ENCODE measurements at regions not wholly inside any gene's neighbourhood (a gene's known extent, or its start where the extent isn't known, plus 50 kb on each side); places are given as distances from the start of the nearest gene placed in this dataset.

DNA sequence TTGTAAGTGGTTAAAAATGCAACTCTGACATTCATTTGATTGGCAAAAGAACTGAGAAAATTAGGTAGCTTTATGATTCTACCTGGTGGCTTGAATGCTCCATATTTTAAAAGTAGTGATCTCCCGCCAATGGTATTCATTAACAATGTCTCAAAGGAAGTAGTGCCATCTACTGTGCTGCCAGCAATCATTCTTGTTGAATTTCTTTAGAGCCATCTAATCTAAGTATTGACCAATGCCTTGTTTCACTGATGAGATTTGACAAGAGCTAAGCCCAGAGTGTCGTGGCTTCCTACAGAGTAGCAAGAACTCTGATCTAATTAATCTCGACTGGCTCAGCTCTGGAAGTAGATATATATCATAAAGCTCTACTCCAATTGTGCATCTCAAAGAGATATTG is 696.7 kb downstream of the C6orf118 start:
- TF ChIP-seq RAD21 (IDR thresholded peaks at IDR 0.05; ENCODE audit: low read length) (no peak), CTCF (conservative IDR thresholded peaks at IDR 0.05; ENCODE audit: low read depth, low read length) (no peak), POLR2A (IDR thresholded peaks at IDR 0.05; ENCODE audit: low read depth, low read length) (no peak), FOS (IDR thresholded peaks at IDR 0.05; ENCODE audit: low read depth, low read length) (no peak), MAFK (IDR thresholded peaks at IDR 0.05; ENCODE audit: low read depth, low read length) (no peak), NFE2L2 (IDR thresholded peaks at IDR 0.05; ENCODE audit: low read depth, low read length) (no peak), RFX5 (IDR thresholded peaks at IDR 0.05; ENCODE audit: low read depth, low read length) (no peak), MXI1 (IDR thresholded peaks at IDR 0.05; ENCODE audit: borderline replicate concordance, low read depth, low read length) (no peak), CEBPB (IDR thresholded peaks at IDR 0.05; ENCODE audit: low read depth, low read length) (no peak), RCOR1 (IDR thresholded peaks at IDR 0.05; ENCODE audit: insufficient replicate concordance, low read length) (no peak)

All from IMR-90 (cell line).